ENCODE measurements at regions not wholly inside any gene's neighbourhood (a gene's known extent, or its start where the extent isn't known, plus 50 kb on each side); places are given as distances from the start of the nearest gene placed in this dataset.

- DNase-seq, result peak in 2 of 42 donors; percentile 2 to 7
- intact Hi-C loops (cut with DNase I), result no loop called here
These were observed 143.7 kb downstream of the DNAJB6 start for GRCh38 chr7:157480371-157481050.

GRCh38 chr7:157481389-157481788 lies 144.6 kb downstream of the DNAJB6 start:
- no peak for DNase-seq
- intact Hi-C loops (cut with DNase I), result no loop called here

GRCh38 chr7:157482025-157482424 lies 145.2 kb downstream of the DNAJB6 start:
- intact Hi-C loops (cut with DNase I), result no loop called here
- no peak for DNase-seq

- intact Hi-C loops (cut with DNase I), result no loop called here
- peak in 2 of 42 donors; percentile 15 to 25 for DNase-seq
These were observed 145.8 kb downstream of the DNAJB6 start for GRCh38 chr7:157482517-157483087.

- intact Hi-C loops (cut with DNase I), result no loop called here
- peak in 4 of 42 donors; percentile 3 to 23 (median 14) for DNase-seq
These were observed 146.7 kb downstream of the DNAJB6 start for GRCh38 chr7:157483515-157483914.

GRCh38 chr7:157483971-157484410 lies 147.2 kb downstream of the DNAJB6 start:
- peak in 4 of 42 donors; percentile 3 to 26 (median 5) for DNase-seq
- intact Hi-C loops (cut with DNase I), result no loop called here

GRCh38 chr7:157484411-157485081 lies 147.7 kb downstream of the DNAJB6 start:
- DNase-seq, result peak in 6 of 42 donors; percentile 2 to 23 (median 10)
- intact Hi-C loops (cut with DNase I), result no loop called here

- DNase-seq, result peak in 6 of 42 donors; percentile 4 to 37 (median 18)
These were observed 148.6 kb downstream of the DNAJB6 start for GRCh38 chr7:157485361-157485831.

GRCh38 chr7:157486007-157486755 lies 149.4 kb downstream of the DNAJB6 start:
- DNase-seq, result peak in 4 of 42 donors; percentile 3 to 25 (median 18)
- intact Hi-C loops (cut with DNase I), result no loop called here

More at GRCh38 chr7:157485361-157485831, 148.6 kb downstream of the DNAJB6 start:
- intact Hi-C loops (cut with DNase I), result no loop called here

- intact Hi-C loops (cut with DNase I), result no loop called here
- DNase-seq, result peak in 8 of 42 donors; percentile 2 to 31 (median 16)
These were observed 150.4 kb downstream of the DNAJB6 start for GRCh38 chr7:157487046-157487770.

- intact Hi-C loops (cut with DNase I), result no loop called here
These were observed 151.5 kb downstream of the DNAJB6 start for GRCh38 chr7:157488281-157488680.

GRCh38 chr7:157488966-157489365 lies 152.2 kb downstream of the DNAJB6 start:
- DNase-seq, result peak in 4 of 42 donors; percentile 7 to 27 (median 10)
- intact Hi-C loops (cut with DNase I), result no loop called here

More at GRCh38 chr7:157488281-157488680, 151.5 kb downstream of the DNAJB6 start:
- peak in 7 of 42 donors; percentile 7 to 46 (median 26) for DNase-seq

Data from head of caudate nucleus (tissue), 42 donors.